ENCODE measurements at regions not wholly inside any gene's neighbourhood (a gene's known extent, or its start where the extent isn't known, plus 50 kb on each side); places are given as distances from the start of the nearest gene placed in this dataset.

DNA sequence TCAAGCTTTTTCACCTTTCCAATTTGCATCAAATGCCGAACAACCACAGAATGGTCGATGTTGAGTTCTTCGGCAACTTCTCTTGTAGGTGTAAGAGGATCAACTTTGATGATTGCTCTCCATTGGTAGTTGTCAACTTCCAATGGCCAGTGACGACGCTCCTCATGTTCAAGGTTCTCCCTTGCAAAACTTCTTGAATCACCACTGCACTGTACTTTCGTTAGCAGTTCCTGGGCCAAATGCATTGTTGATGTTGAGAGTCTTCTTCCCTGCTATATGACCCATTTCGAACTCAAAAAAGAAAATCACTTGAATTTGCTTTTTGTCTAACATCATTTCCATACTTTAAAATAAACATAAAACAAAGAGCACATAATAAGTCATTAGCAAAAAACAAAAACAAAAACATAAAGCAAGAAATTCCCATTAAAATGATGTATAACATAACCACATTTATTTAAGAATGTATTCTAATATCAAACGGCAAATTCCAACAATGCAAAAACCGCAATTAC lies 71.2 kb upstream of the AP4E1 start:
- TF ChIP-seq POLR2AphosphoS5 (IDR thresholded peaks at IDR 0.05) (no peak), POLR2A (IDR thresholded peaks at IDR 0.05) (no peak)
- TF ChIP-seq, protein P1, sequence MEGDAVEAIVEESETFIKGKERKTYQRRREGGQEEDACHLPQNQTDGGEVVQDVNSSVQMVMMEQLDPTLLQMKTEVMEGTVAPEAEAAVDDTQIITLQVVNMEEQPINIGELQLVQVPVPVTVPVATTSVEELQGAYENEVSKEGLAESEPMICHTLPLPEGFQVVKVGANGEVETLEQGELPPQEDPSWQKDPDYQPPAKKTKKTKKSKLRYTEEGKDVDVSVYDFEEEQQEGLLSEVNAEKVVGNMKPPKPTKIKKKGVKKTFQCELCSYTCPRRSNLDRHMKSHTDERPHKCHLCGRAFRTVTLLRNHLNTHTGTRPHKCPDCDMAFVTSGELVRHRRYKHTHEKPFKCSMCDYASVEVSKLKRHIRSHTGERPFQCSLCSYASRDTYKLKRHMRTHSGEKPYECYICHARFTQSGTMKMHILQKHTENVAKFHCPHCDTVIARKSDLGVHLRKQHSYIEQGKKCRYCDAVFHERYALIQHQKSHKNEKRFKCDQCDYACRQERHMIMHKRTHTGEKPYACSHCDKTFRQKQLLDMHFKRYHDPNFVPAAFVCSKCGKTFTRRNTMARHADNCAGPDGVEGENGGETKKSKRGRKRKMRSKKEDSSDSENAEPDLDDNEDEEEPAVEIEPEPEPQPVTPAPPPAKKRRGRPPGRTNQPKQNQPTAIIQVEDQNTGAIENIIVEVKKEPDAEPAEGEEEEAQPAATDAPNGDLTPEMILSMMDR (IDR thresholded peaks at IDR 0.05): no peak
